ENCODE measurements at regions not wholly inside any gene's neighbourhood (a gene's known extent, or its start where the extent isn't known, plus 50 kb on each side); places are given as distances from the start of the nearest gene placed in this dataset.
"Not testable (repeated sequence)": the region's sequence is repeated elsewhere in the genome, so short reads cannot be mapped to it uniquely, and the experiment has no call there.

- Mint-ChIP-seq H3K27ac (no peak overlapping the region), H3K27me3 (ENCODE audit: low read depth) (no peaks in the 10 kb centered on the region), H3K9me3 (no peaks in the 10 kb centered on the region), H3K36me3 (ENCODE audit: low read depth) (no peaks in the 10 kb centered on the region), H3K4me3 (no peak overlapping the region), H3K4me1 (ENCODE audit: low read depth) (no peaks in the 10 kb centered on the region)
- intact Hi-C loops (cut with micrococcal nuclease) = no loop called here
- no peak for DNase-seq
- CTCF ChIA-PET = no interaction called here
Measured at GRCh38 chr11:13168271-13168670, 109.3 kb upstream of the BMAL1 start.

GRCh38 chr11:13169709-13170108, 107.9 kb upstream of the BMAL1 start:
- no peaks in the 10 kb centered on the region for H3K9me3 Mint-ChIP-seq
- H3K4me3 Mint-ChIP-seq = no peak overlapping the region
- intact Hi-C loops (cut with micrococcal nuclease) = no loop called here
- no peak for DNase-seq
- H3K27me3 Mint-ChIP-seq (ENCODE audit: low read depth) = no peaks in the 10 kb centered on the region
- H3K36me3 Mint-ChIP-seq (ENCODE audit: low read depth) = no peaks in the 10 kb centered on the region
- no peaks in the 10 kb centered on the region for H3K4me1 Mint-ChIP-seq (ENCODE audit: low read depth)
- H3K27ac Mint-ChIP-seq = no peak overlapping the region
- CTCF ChIA-PET = no interaction called here

DNA sequence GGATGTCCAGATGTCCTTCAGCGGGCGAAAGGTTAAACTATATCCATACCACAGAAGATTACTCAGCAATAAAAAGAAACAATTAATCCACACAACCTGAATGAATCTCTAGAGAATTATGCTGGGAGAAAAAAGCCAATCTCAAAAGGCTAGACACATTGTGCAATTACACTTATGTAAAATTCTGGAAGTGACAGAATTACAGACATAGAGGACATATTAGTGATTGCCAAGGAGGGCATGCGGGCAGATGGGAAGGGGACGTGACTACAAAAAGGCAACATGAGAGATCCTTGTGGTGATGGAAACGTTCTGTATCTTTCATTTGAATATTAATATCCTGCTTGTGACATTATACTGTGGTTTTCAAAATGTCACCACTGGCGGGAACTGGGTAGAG, 103.5 kb upstream of the BMAL1 start:
- no peak overlapping the region for H3K4me3 Mint-ChIP-seq
- no peak overlapping the region for H3K27ac Mint-ChIP-seq
- H3K4me1 Mint-ChIP-seq (ENCODE audit: low read depth) = no peaks in the 10 kb centered on the region
- no peaks in the 10 kb centered on the region for H3K27me3 Mint-ChIP-seq (ENCODE audit: low read depth)
- DNase-seq = no peak
- no peaks in the 10 kb centered on the region for H3K36me3 Mint-ChIP-seq (ENCODE audit: low read depth)
- intact Hi-C loops (cut with micrococcal nuclease) = no loop called here
- CTCF ChIA-PET = interaction anchor here (1.4 kb wide), 1 partner anchor 74 kb away, joined by 3 read pairs; no protein-coding TSS in a partner anchor
- no peaks in the 10 kb centered on the region for H3K9me3 Mint-ChIP-seq

GRCh38 chr11:13183094-13183825, 94.3 kb upstream of the BMAL1 start:
- intact Hi-C loops (cut with micrococcal nuclease) = loop anchor here (1.0 to 10.0 kb wide), 8 partner anchors 25 to 848 kb away; no protein-coding TSS in a partner anchor
- Mint-ChIP-seq H3K27ac (no peak overlapping the region), H3K4me1 (ENCODE audit: low read depth) (peaks cover 6% of the 10 kb centered on the region), H3K4me3 (no peak overlapping the region), H3K36me3 (ENCODE audit: low read depth) (no peaks in the 10 kb centered on the region), H3K27me3 (ENCODE audit: low read depth) (peaks cover 9% of the 10 kb centered on the region), H3K9me3 (peaks cover 7% of the 10 kb centered on the region)
- CTCF ChIA-PET = interaction anchor here (0.6 to 2.7 kb wide), 10 partner anchors 13 to 852 kb away, joined by 3 to 21 read pairs (median 3); no protein-coding TSS in a partner anchor
- peak; percentile 13 for DNase-seq

- Mint-ChIP-seq H3K27me3 (ENCODE audit: low read depth) (peaks cover 9% of the 10 kb centered on the region), H3K36me3 (ENCODE audit: low read depth) (no peaks in the 10 kb centered on the region), H3K4me1 (ENCODE audit: low read depth) (peaks cover 6% of the 10 kb centered on the region), H3K4me3 (no peak overlapping the region), H3K27ac (no peak overlapping the region), H3K9me3 (peaks cover 12% of the 10 kb centered on the region)
- intact Hi-C loops (cut with micrococcal nuclease) = loop anchor here (1.0 to 10.0 kb wide), 8 partner anchors 24 to 849 kb away; no protein-coding TSS in a partner anchor
- no peak for DNase-seq
- CTCF ChIA-PET = interaction anchor here (0.9 to 2.7 kb wide), 6 partner anchors 22 to 853 kb away, joined by 3 to 21 read pairs (median 4); no protein-coding TSS in a partner anchor
Measured at GRCh38 chr11:13183826-13184196, 93.8 kb upstream of the BMAL1 start.

DNA sequence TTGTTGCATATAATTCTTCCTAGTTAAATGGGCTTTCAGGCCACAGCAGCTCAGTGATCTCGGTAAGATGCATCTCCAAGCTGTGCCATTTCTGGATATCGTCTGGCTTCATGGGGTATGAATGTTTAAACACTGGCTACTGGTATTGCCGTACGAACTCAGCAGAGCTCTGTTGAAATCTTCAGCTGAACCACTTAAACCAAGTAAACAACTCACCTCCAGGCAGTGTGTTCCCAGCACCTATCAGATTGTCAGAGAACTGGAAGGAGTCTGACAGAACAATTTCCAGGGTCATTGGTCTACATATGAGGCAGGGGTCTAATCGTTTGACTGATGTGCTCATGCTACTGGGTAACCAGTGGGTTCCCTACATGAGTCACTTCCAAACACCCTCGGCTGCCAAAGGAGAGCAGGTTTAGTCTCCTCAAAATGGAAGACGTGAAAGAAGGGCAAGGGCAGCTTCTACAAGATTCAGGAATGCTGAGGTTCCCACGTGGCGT, 93.2 kb upstream of the BMAL1 start:
- Mint-ChIP-seq H3K4me1 (ENCODE audit: low read depth) (peaks cover 6% of the 10 kb centered on the region), H3K4me3 (no peak overlapping the region), H3K36me3 (ENCODE audit: low read depth) (peaks cover 1% of the 10 kb centered on the region), H3K9me3 (peaks cover 13% of the 10 kb centered on the region), H3K27me3 (ENCODE audit: low read depth) (peaks cover 10% of the 10 kb centered on the region), H3K27ac (no peak overlapping the region)
- DNase-seq = no peak
- CTCF ChIA-PET = interaction anchor here (0.9 to 2.7 kb wide), 5 partner anchors 22 to 853 kb away, joined by 3 to 21 read pairs (median 4); no protein-coding TSS in a partner anchor
- intact Hi-C loops (cut with micrococcal nuclease) = loop anchor here (10.0 kb wide), 1 partner anchor 850 kb away; no protein-coding TSS in a partner anchor

- Mint-ChIP-seq H3K27me3 (ENCODE audit: low read depth) (peaks cover 9% of the 10 kb centered on the region), H3K27ac (no peak overlapping the region), H3K4me3 (no peak overlapping the region), H3K9me3 (peaks cover 14% of the 10 kb centered on the region), H3K4me1 (ENCODE audit: low read depth) (peaks cover 4% of the 10 kb centered on the region), H3K36me3 (ENCODE audit: low read depth) (peaks cover 3% of the 10 kb centered on the region)
- CTCF ChIA-PET = no interaction called here
- intact Hi-C loops (cut with micrococcal nuclease) = loop anchor here (10.0 kb wide), 1 partner anchor 853 kb away; no protein-coding TSS in a partner anchor
- DNase-seq = no peak
Measured at GRCh38 chr11:13188179-13188578, 89.4 kb upstream of the BMAL1 start.

DNA sequence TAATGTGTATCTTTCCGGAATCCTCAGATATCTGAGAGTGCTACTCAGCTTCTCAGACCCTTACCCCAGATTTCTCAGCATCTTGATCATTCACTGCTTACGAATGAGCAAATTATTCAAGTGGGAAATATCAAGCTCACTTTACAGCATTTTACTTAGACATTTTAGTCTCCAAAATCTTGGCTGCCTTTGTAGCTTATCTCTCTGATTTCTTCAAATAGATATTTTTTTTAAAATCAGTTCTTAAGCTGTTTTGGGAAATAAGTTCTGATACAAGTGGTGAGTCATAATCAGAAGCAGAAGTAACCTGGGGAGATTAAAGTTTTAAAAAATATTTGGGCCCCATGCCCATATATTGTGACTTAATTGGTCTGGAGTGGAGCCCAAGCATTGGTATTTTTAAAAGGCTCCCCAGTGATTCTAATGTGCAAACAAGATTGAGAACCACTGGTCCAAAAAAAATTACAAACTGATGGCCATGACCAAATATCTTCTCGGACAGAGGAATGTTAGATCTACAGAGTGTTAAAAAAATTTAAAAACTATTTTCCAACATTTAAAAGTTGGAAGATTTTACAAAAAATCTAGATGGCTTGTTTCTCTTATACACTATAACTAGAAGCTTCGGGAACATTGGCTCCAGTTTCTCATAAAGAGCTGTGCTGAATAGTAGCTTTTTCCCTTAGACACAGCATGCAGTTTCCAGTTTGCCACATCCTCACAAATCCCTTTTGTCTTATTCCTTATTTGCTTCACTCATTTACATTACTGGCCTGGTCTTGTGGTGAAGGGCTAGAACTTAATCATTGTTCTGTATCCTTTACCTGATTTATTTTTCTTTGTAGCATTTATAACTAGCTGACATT, 87.8 kb upstream of the BMAL1 start:
- intact Hi-C loops (cut with micrococcal nuclease) = loop anchor here (10.0 kb wide), 1 partner anchor 855 kb away; no protein-coding TSS in a partner anchor
- CTCF ChIA-PET = interaction anchor here (0.6 to 2.1 kb wide), 3 partner anchors 20 to 98 kb away, joined by 3 to 10 read pairs (median 9); no protein-coding TSS in a partner anchor
- no peak for DNase-seq
- peaks cover 14% of the 10 kb centered on the region for H3K9me3 Mint-ChIP-seq
- H3K36me3 Mint-ChIP-seq (ENCODE audit: low read depth) = peaks cover 3% of the 10 kb centered on the region
- H3K27ac Mint-ChIP-seq = no peak overlapping the region
- H3K4me3 Mint-ChIP-seq = no peak overlapping the region
- no peaks in the 10 kb centered on the region for H3K4me1 Mint-ChIP-seq (ENCODE audit: low read depth)
- H3K27me3 Mint-ChIP-seq (ENCODE audit: low read depth) = peaks cover 9% of the 10 kb centered on the region

DNA sequence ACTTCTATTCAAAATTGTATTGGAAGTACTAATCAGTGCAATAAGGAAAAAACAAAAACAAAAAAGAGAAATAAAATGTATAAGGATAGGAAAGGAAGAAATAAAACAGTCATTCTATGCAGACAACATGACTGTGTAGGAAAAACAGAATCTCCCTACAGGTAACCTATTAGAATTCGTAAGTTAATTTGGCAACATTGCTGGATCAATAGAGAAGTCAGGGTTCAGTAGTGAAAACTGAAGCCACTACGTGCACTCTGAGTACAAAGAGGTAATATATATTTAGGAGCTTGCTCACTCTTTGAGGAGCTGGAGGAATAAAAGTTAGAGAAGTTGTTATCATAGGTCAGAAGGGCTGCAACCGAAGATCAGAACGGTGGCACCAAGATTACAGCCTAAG, 84.0 kb upstream of the BMAL1 start:
- intact Hi-C loops (cut with micrococcal nuclease) = no loop called here
- CTCF ChIA-PET = no interaction called here
- peaks cover 8% of the 10 kb centered on the region for H3K36me3 Mint-ChIP-seq (ENCODE audit: low read depth)

DNA sequence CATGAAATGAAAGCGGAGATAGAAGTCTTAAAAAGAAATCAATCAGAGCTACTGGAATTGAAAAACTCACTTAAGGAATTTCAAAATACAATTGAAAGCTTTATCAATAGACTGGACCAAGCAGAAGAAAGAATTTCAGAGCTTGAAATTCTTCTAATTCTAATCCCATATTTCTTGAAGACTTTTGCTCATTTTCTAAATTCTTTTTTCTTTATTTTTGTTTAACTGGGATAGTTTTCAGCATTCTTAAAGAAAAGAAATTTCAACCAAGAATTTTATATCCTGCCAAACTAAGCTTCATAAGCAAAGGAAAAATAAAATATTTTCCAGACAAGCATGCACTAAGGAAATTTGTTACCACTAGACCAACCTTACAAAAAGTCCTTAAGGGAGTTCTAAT, 80.2 kb upstream of the BMAL1 start:
- H3K4me1 Mint-ChIP-seq (ENCODE audit: low read depth); H3K27ac Mint-ChIP-seq; CTCF ChIA-PET; H3K4me3 Mint-ChIP-seq; H3K27me3 Mint-ChIP-seq (ENCODE audit: low read depth); DNase-seq; intact Hi-C loops (cut with micrococcal nuclease); H3K36me3 Mint-ChIP-seq (ENCODE audit: low read depth): not testable (repeated sequence)
- H3K9me3 Mint-ChIP-seq = peaks cover 19% of the 10 kb centered on the region

More for the DNA sequence above, 84.0 kb upstream of the BMAL1 start:
- no peak overlapping the region for H3K4me3 Mint-ChIP-seq
- H3K4me1 Mint-ChIP-seq (ENCODE audit: low read depth) = no peaks in the 10 kb centered on the region
- no peak for DNase-seq
- peaks cover 9% of the 10 kb centered on the region for H3K27me3 Mint-ChIP-seq (ENCODE audit: low read depth)
- no peak overlapping the region for H3K27ac Mint-ChIP-seq
- peaks cover 23% of the 10 kb centered on the region for H3K9me3 Mint-ChIP-seq

DNA sequence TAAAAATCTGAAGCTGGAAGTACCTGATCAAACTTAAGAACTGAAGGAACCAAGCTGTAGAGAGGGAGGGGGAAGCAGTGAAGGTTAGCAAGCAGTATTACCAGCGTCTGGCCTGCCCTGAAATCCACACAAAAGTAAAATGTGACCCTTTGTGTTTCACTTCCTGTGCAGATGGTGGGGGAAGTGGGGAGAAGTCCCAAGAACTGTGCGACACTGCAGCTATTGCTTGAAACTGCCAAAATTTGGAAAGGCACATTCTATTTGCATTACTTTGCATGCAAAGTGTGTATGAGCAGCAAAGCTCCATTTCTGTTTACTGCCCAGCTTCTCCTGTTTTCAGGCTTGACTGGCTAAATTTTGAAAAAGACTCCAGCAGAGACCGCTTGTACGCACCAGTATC, 72.1 kb upstream of the BMAL1 start:
- Mint-ChIP-seq H3K27ac (no peak overlapping the region), H3K27me3 (ENCODE audit: low read depth) (no peaks in the 10 kb centered on the region), H3K4me3 (no peak overlapping the region), H3K4me1 (ENCODE audit: low read depth) (peaks cover 45% of the 10 kb centered on the region), H3K36me3 (ENCODE audit: low read depth) (no peaks in the 10 kb centered on the region), H3K9me3 (no peaks in the 10 kb centered on the region)
- CTCF ChIA-PET = interaction anchor here (1.2 to 1.5 kb wide), 2 partner anchors 22 to 242 kb away, joined by 4 to 10 read pairs; no protein-coding TSS in a partner anchor
- intact Hi-C loops (cut with micrococcal nuclease) = loop anchor here (10.0 kb wide), 2 partner anchors 459 to 511 kb away; partner anchors contain the start of gene FAR1
- DNase-seq = no peak

GRCh38 chr11:13206086-13206640, 71.4 kb upstream of the BMAL1 start:
- H3K36me3 Mint-ChIP-seq (ENCODE audit: low read depth) = no peaks in the 10 kb centered on the region
- H3K4me3 Mint-ChIP-seq = no peak overlapping the region
- no peaks in the 10 kb centered on the region for H3K27me3 Mint-ChIP-seq (ENCODE audit: low read depth)
- no peaks in the 10 kb centered on the region for H3K9me3 Mint-ChIP-seq
- CTCF ChIA-PET = interaction anchor here (1.2 to 1.5 kb wide), 2 partner anchors 23 to 242 kb away, joined by 4 to 10 read pairs; no protein-coding TSS in a partner anchor
- peaks cover 45% of the 10 kb centered on the region for H3K4me1 Mint-ChIP-seq (ENCODE audit: low read depth)
- intact Hi-C loops (cut with micrococcal nuclease) = loop anchor here (10.0 kb wide), 2 partner anchors 459 to 511 kb away; partner anchors contain the start of gene FAR1
- no peak for DNase-seq
- no peak overlapping the region for H3K27ac Mint-ChIP-seq

Measured in activated naive CD4-positive, alpha-beta T cell treated with anti-CD3 and anti-CD28 coated beads for 36 hours (primary cell).